T-helper 1 cell treated with Interleukin-12 subunit alpha and Interleukin-12 subunit beta and Interleukin-4 antibody, amounts not matched to agents 30 μg/mL and 1 μg/mL, for 36 hours (primary cell): ENCODE measurements at regions not wholly inside any gene's neighbourhood (a gene's known extent, or its start where the extent isn't known, plus 50 kb on each side); places are given as distances from the start of the nearest gene placed in this dataset.

Source experiments
- H3K27ac Mint-ChIP-seq: one replicate; pipeline ENCODE4 v1.8.0; 2021; ENCODE audit warnings: mild to moderate bottlenecking, mixed read lengths
- H3K27me3 Mint-ChIP-seq: one replicate; pipeline ENCODE4 v1.8.0; 2021; ENCODE audit warnings: low read depth, mixed read lengths
- H3K36me3 Mint-ChIP-seq: one replicate; pipeline ENCODE4 v1.8.0; 2021; ENCODE audit warnings: low read depth, mixed read lengths
- H3K4me1 Mint-ChIP-seq: one replicate; pipeline ENCODE4 v1.8.0; 2021; ENCODE audit warnings: low read depth, mixed read lengths
- H3K4me3 Mint-ChIP-seq: one replicate; pipeline ENCODE4 v1.8.0; 2021; ENCODE audit warnings: mild to moderate bottlenecking, moderate library complexity, mixed read lengths
- H3K9me3 Mint-ChIP-seq: one replicate; pipeline ENCODE4 v1.8.0; 2021; ENCODE audit warnings: mixed read lengths

DNA sequence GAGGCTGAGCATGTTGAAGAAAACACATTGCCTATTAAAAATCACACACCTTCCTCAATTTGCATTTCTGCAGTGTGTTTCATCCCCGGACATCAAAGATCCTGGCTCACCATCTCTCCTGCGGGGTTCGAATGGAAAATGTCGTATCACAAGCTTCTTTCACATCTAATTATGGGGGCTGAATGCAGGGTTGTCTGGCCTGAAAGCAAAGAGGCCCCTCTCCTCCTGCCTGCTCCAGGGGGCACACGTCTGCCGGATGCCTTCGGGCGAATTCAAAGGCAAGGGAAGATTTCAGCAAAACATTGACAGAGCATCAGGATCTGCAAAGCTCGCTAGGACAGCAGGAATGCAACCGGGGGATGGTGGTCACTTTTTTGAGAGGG lies 1447.7 kb downstream of the TBC1D22A start:
- H3K36me3 Mint-ChIP-seq: no peaks in the 10 kb centered on the region
- no peak overlapping the region for H3K4me3 Mint-ChIP-seq
- no peaks in the 10 kb centered on the region for H3K4me1 Mint-ChIP-seq
- H3K27ac Mint-ChIP-seq: no peak overlapping the region
- no peaks in the 10 kb centered on the region for H3K9me3 Mint-ChIP-seq
- H3K27me3 Mint-ChIP-seq: no peaks in the 10 kb centered on the region

- H3K4me3 Mint-ChIP-seq: no peak overlapping the region
- no peaks in the 10 kb centered on the region for H3K36me3 Mint-ChIP-seq
- no peaks in the 10 kb centered on the region for H3K27me3 Mint-ChIP-seq
- no peaks in the 10 kb centered on the region for H3K9me3 Mint-ChIP-seq
- H3K27ac Mint-ChIP-seq: no peak overlapping the region
- no peaks in the 10 kb centered on the region for H3K4me1 Mint-ChIP-seq
Measured at GRCh38 chr22:48209473-48210197, 1447.2 kb downstream of the TBC1D22A start.

- Mint-ChIP-seq H3K4me3 (no peak overlapping the region), H3K9me3 (no peaks in the 10 kb centered on the region), H3K4me1 (no peaks in the 10 kb centered on the region), H3K36me3 (no peaks in the 10 kb centered on the region), H3K27me3 (no peaks in the 10 kb centered on the region), H3K27ac (no peak overlapping the region)
Measured at GRCh38 chr22:48208894-48209293, 1446.4 kb downstream of the TBC1D22A start.

DNA sequence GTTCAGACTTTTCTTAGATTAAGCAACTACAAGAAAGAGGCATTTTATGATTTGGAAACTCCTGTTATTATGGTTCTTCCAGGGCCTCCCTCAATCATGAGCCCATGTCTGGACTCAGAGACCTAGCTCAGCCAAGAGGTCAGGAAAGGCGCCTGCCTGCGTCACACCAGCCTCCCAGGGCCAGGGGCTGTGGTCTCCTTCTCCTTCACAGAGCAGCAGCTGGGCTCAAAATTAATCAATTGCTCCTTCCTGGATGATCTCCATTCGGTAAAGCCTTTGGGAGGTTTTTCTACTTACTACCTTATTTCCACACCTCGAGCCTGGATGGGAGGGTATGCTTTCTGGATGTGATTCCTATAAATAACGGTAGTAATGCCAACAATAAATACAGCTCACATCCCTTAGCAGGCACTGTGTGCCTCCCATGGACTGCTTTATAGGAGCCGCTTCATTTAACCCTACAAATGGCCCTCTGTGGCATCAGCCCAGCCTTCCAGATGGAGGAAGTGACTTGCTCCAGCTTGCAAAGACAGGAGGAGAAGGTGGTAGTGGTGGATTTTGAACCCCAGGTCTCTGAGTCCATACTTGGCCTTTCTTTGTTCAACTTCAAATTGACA lies 1445.6 kb downstream of the TBC1D22A start:
- Mint-ChIP-seq H3K4me1 (no peaks in the 10 kb centered on the region), H3K27me3 (no peaks in the 10 kb centered on the region), H3K9me3 (no peaks in the 10 kb centered on the region), H3K27ac (no peak overlapping the region), H3K4me3 (no peak overlapping the region), H3K36me3 (no peaks in the 10 kb centered on the region)

DNA sequence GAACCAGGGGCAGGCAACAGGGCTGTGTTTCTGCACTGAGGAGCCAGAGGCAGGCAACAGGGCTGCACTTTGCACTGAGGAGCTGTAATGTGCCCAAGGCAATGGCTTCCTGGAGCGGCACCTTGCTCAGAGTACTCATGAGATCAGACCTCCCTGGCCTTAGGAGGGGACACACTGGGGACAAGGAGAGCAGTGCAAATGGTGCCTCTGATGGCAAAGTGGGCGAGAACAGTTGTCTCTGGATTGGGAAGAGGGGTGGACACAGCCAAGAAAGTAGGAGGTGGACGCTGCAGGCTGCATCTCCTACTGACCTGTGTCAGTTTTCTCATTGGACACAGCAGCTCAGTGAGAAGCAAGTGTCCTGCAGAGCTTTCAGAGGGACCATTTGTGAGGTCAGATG lies 1443.3 kb downstream of the TBC1D22A start:
- no peaks in the 10 kb centered on the region for H3K4me1 Mint-ChIP-seq
- H3K27ac Mint-ChIP-seq: no peak overlapping the region
- no peak overlapping the region for H3K4me3 Mint-ChIP-seq
- H3K36me3 Mint-ChIP-seq: no peaks in the 10 kb centered on the region
- no peaks in the 10 kb centered on the region for H3K9me3 Mint-ChIP-seq
- no peaks in the 10 kb centered on the region for H3K27me3 Mint-ChIP-seq

GRCh38 chr22:48205161-48205560 lies 1442.7 kb downstream of the TBC1D22A start:
- Mint-ChIP-seq H3K36me3 (no peaks in the 10 kb centered on the region), H3K4me1 (no peaks in the 10 kb centered on the region), H3K4me3 (no peak overlapping the region), H3K9me3 (no peaks in the 10 kb centered on the region), H3K27me3 (no peaks in the 10 kb centered on the region), H3K27ac (no peak overlapping the region)

GRCh38 chr22:48204296-48204695 lies 1441.8 kb downstream of the TBC1D22A start:
- no peak overlapping the region for H3K4me3 Mint-ChIP-seq
- H3K36me3 Mint-ChIP-seq: no peaks in the 10 kb centered on the region
- H3K27me3 Mint-ChIP-seq: no peaks in the 10 kb centered on the region
- H3K9me3 Mint-ChIP-seq: no peaks in the 10 kb centered on the region
- no peak overlapping the region for H3K27ac Mint-ChIP-seq
- no peaks in the 10 kb centered on the region for H3K4me1 Mint-ChIP-seq

DNA sequence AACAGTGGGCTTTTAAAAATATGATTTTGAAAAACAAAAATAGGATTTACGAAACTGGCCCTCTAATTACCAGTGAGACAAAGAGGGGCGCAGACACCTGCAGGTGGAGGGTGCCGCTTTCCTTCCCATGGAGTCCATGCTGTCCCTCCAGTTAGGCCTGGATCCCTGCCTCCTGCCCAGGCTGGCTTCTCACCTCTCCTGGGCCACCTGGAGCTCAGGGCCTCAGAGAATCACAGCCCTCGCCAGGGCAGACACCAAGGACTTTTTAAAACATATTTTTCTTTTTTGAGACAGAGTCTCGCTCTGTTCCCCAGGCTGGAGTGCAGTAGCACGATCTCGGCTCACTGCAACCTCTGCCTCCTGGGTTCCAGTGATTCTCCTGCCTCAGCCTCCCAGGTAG lies 1437.2 kb downstream of the TBC1D22A start:
- Mint-ChIP-seq H3K36me3 (no peaks in the 10 kb centered on the region), H3K4me1 (no peaks in the 10 kb centered on the region), H3K27ac (no peak overlapping the region), H3K4me3 (no peak overlapping the region), H3K27me3 (no peaks in the 10 kb centered on the region), H3K9me3 (no peaks in the 10 kb centered on the region)

DNA sequence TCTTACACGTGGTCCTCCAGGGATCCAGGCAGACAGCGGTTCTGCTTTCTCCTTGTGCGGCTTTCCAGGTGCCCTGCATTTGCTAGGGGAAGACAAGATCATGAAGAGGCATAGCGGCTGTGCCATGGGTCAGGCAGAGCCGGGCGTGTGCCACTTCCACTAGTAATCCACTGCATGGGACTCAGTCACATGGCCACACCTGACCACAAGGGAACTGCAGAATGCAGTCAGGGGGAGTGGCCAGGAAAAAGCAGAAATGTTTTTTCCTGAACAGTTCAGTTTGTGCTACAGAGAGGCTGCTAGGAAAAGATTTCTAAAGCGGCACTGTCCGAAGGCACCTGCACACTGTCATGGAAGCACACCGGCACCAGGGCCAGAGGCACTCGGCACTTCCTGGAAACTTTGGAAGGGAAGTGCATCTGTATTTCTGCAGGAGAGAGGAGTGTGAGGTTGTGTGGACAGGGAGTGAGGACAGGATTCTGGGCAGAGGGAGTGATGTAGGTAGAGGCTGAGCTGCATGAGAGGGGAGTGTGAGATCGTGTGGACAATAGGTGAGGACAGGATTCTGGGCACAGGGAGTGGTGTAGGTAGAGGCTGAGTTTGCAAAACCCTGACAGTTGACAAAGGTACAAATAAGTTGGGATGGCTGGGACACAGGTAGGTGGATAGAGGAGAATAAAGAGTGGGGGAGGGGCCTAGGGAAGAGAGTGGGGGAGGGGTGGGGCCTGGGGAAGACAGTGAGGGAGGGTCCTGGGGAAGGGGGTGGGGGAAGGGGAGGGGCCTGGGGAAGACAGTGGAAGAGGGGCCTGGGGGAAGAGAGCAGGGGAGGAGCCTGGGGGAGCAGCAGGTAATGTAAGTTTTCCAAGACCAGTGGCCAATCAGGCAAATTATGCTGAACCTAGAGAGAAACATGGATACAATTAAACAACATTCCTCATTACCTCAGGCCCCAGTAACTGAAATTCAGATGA lies 1436.3 kb downstream of the TBC1D22A start:
- no peak overlapping the region for H3K27ac Mint-ChIP-seq
- no peaks in the 10 kb centered on the region for H3K4me1 Mint-ChIP-seq
- H3K27me3 Mint-ChIP-seq: no peaks in the 10 kb centered on the region
- H3K4me3 Mint-ChIP-seq: no peak overlapping the region
- H3K36me3 Mint-ChIP-seq: no peaks in the 10 kb centered on the region
- H3K9me3 Mint-ChIP-seq: no peaks in the 10 kb centered on the region

DNA sequence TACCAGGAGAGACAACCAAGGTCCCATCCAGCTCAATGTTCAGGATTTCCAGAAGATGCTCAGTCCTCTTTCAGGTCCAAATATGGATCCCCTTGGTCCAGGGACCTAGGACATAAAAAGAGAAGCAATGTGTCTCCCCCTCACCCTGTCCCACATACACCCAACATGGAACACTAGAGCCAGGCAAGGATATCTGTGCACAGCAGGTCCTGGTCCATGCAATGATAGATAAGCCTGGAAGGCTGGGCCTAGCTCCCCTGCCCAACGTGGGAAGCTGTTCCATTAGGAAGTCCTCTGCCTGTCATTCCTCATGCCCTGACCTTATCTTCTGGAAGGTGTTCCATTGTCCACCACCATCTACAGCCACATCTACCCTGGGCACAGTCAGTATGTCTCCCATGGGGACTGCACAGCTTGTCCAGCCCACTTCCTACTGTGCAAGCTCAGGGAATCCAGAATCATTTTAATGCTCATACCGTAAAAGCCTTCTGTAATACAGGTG lies 1434.8 kb downstream of the TBC1D22A start:
- peaks cover 2% of the 10 kb centered on the region for H3K9me3 Mint-ChIP-seq
- H3K36me3 Mint-ChIP-seq: no peaks in the 10 kb centered on the region
- no peak overlapping the region for H3K27ac Mint-ChIP-seq
- H3K4me1 Mint-ChIP-seq: no peaks in the 10 kb centered on the region
- no peak overlapping the region for H3K4me3 Mint-ChIP-seq
- no peaks in the 10 kb centered on the region for H3K27me3 Mint-ChIP-seq

DNA sequence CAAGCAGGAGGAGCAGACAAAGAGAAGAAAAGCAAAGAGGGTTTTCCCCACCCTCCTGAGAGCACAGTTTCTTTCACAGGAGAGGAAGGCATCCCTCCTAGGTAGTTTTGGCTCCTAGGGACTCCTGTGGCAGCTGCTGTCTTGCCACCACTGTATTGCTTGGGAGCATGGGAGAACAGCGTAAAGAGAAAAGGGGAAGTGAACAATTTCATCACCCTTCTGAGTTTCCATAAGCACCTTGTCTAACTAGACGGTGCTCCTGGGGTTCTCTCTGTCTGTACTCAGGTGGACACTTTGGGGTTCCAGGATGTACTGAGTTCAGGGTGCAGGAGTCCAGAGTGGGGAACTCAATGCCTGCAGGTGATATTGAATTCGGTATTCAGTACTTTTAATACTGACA lies 1430.5 kb downstream of the TBC1D22A start:
- no peak overlapping the region for H3K27ac Mint-ChIP-seq
- peaks cover 13% of the 10 kb centered on the region for H3K9me3 Mint-ChIP-seq
- no peak overlapping the region for H3K4me3 Mint-ChIP-seq

GRCh38 chr22:48192071-48192470 lies 1429.6 kb downstream of the TBC1D22A start:
- H3K4me1 Mint-ChIP-seq: peaks cover 2% of the 10 kb centered on the region
- H3K36me3 Mint-ChIP-seq: no peaks in the 10 kb centered on the region
- H3K27me3 Mint-ChIP-seq: no peaks in the 10 kb centered on the region
- no peak overlapping the region for H3K4me3 Mint-ChIP-seq
- no peak overlapping the region for H3K27ac Mint-ChIP-seq
- H3K9me3 Mint-ChIP-seq: peaks cover 13% of the 10 kb centered on the region

More for the DNA sequence above, 1430.5 kb downstream of the TBC1D22A start:
- H3K4me1 Mint-ChIP-seq: peaks cover 2% of the 10 kb centered on the region
- H3K27me3 Mint-ChIP-seq: no peaks in the 10 kb centered on the region
- no peaks in the 10 kb centered on the region for H3K36me3 Mint-ChIP-seq

- H3K9me3 Mint-ChIP-seq: peaks cover 13% of the 10 kb centered on the region
- H3K27me3 Mint-ChIP-seq: no peaks in the 10 kb centered on the region
- peaks cover 2% of the 10 kb centered on the region for H3K4me1 Mint-ChIP-seq
- H3K27ac Mint-ChIP-seq: no peak overlapping the region
- H3K4me3 Mint-ChIP-seq: no peak overlapping the region
- no peaks in the 10 kb centered on the region for H3K36me3 Mint-ChIP-seq
Measured at GRCh38 chr22:48188231-48188721, 1425.8 kb downstream of the TBC1D22A start.

DNA sequence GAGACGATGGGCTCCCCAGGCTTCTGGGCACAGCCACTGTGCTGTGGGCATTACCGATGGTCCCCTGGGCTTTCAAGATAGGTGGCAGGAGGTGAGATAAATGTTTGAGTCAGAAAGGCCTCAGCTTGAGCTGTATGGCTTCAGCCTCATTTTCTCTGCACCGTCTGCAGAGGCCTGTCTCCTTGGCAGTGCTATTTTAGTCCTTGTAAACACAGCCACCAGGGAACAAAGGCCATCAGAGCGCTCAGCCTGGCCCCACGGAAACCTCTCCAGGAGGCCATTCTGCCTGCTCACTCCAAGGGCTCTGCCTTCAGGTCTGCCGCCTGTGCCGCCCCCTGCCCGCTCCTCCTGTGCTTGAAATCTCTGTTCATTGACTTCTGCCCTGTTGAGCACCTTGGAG lies 1424.9 kb downstream of the TBC1D22A start:
- Mint-ChIP-seq H3K4me1 (peaks cover 2% of the 10 kb centered on the region), H3K9me3 (peaks cover 12% of the 10 kb centered on the region), H3K27me3 (no peaks in the 10 kb centered on the region), H3K27ac (no peak overlapping the region), H3K4me3 (no peak overlapping the region), H3K36me3 (no peaks in the 10 kb centered on the region)
